ENCODE measurements at regions not wholly inside any gene's neighbourhood (a gene's known extent, or its start where the extent isn't known, plus 50 kb on each side); places are given as distances from the start of the nearest gene placed in this dataset.

GRCh38 chr6:167452338-167453081 is 127.6 kb downstream of the TTLL2 start:
- H3K4me3 ChIP-seq (ENCODE audit: low read depth, low read length), result no peak overlapping the region
- H3K27me3 ChIP-seq (replicated peaks), result no peaks in the 10 kb centered on the region
- in situ Hi-C loops (cut with HindIII; ENCODE audit: low pct_ligation_motif_present, low sequenced_read_pairs), result no loop called here
- TF ChIP-seq CTCF (IDR thresholded peaks at IDR 0.05; ENCODE audit: low read depth, low read length, missing control alignments), result no peak
- no peaks in the 10 kb centered on the region for H3K36me3 ChIP-seq (replicated peaks)
- no peak for DNase-seq
- no peak overlapping the region for H3K27ac ChIP-seq

GRCh38 chr6:167453082-167453446 is 128.2 kb downstream of the TTLL2 start:
- in situ Hi-C loops (cut with HindIII; ENCODE audit: low pct_ligation_motif_present, low sequenced_read_pairs), result no loop called here

GRCh38 chr6:167454003-167454402 is 129.1 kb downstream of the TTLL2 start:
- Histone ChIP-seq H3K27me3 (replicated peaks) (no peaks in the 10 kb centered on the region), H3K36me3 (replicated peaks) (no peaks in the 10 kb centered on the region), H3K4me3 (ENCODE audit: low read depth, low read length) (no peak overlapping the region), H3K27ac (no peak overlapping the region)
- DNase-seq, result no peak
- no peak for TF ChIP-seq CTCF (IDR thresholded peaks at IDR 0.05; ENCODE audit: low read depth, low read length, missing control alignments)
- in situ Hi-C loops (cut with HindIII; ENCODE audit: low pct_ligation_motif_present, low sequenced_read_pairs), result no loop called here

More at GRCh38 chr6:167453082-167453446, 128.2 kb downstream of the TTLL2 start:
- Histone ChIP-seq H3K36me3 (replicated peaks) (no peaks in the 10 kb centered on the region), H3K27me3 (replicated peaks) (no peaks in the 10 kb centered on the region), H3K4me3 (ENCODE audit: low read depth, low read length) (no peak overlapping the region), H3K27ac (no peak overlapping the region)
- no peak for TF ChIP-seq CTCF (IDR thresholded peaks at IDR 0.05; ENCODE audit: low read depth, low read length, missing control alignments)
- no peak for DNase-seq

- no peak overlapping the region for H3K27ac ChIP-seq
- H3K36me3 ChIP-seq (replicated peaks), result no peaks in the 10 kb centered on the region
- no peak for DNase-seq
- H3K27me3 ChIP-seq (replicated peaks), result no peaks in the 10 kb centered on the region
- no peak overlapping the region for H3K4me3 ChIP-seq (ENCODE audit: low read depth, low read length)
- in situ Hi-C loops (cut with HindIII; ENCODE audit: low pct_ligation_motif_present, low sequenced_read_pairs), result no loop called here
- no peak for TF ChIP-seq CTCF (IDR thresholded peaks at IDR 0.05; ENCODE audit: low read depth, low read length, missing control alignments)
Observed at GRCh38 chr6:167455371-167455770, 130.5 kb downstream of the TTLL2 start.

GRCh38 chr6:167462514-167463312 is 137.8 kb downstream of the TTLL2 start:
- TF ChIP-seq CTCF (IDR thresholded peaks at IDR 0.05; ENCODE audit: low read depth, low read length, missing control alignments), result no peak
- no peak overlapping the region for H3K27ac ChIP-seq
- in situ Hi-C loops (cut with HindIII; ENCODE audit: low pct_ligation_motif_present, low sequenced_read_pairs), result no loop called here
- DNase-seq, result no peak
- H3K4me3 ChIP-seq (ENCODE audit: low read depth, low read length), result no peak overlapping the region
- no peaks in the 10 kb centered on the region for H3K27me3 ChIP-seq (replicated peaks)
- no peaks in the 10 kb centered on the region for H3K36me3 ChIP-seq (replicated peaks)

Data from brain microvascular endothelial cell (primary cell).